Upper lobe of right lung (tissue), 1 donor: ENCODE measurements at regions not wholly inside any gene's neighbourhood (a gene's known extent, or its start where the extent isn't known, plus 50 kb on each side); places are given as distances from the start of the nearest gene placed in this dataset.

ENCODE experiments used
- ATAC-seq: fragments of 200-7000 bp; cut with Tn5 transposase; one replicate; pipeline ENCODE4 v1.9.1; 2020; ENCODE audit warnings: mild to moderate bottlenecking, moderate library complexity
- DNase-seq: peaks from one replicate; pipeline ENCODE4 v3.0.0-alpha.2; 2020
- H3K27ac ChIP-seq: fragments of 200-600 bp; one replicate; pipeline ENCODE4 v1.8.0; 2022
- H3K27me3 ChIP-seq: fragments of 200-600 bp; one replicate; pipeline ENCODE4 v1.8.0; 2022; ENCODE audit warnings: mild to moderate bottlenecking
- H3K36me3 ChIP-seq: fragments of 200-600 bp; one replicate; pipeline ENCODE4 v1.8.0; 2022
- H3K4me1 ChIP-seq: fragments of 200-600 bp; one replicate; pipeline ENCODE4 v1.8.0; 2022
- H3K4me3 ChIP-seq: fragments of 200-600 bp; one replicate; pipeline ENCODE4 v1.8.0; 2022; ENCODE audit warnings: mild to moderate bottlenecking
- H3K9me3 ChIP-seq: fragments of 200-600 bp; one replicate; pipeline ENCODE4 v1.8.0; 2022
- CTCF ChIP-seq: fragments of 200-600 bp; IDR thresholded peaks from one replicate; pipeline ENCODE4 v1.8.0; 2022; ENCODE audit warnings: antibody characterized with exemption
- intact Hi-C: fragments of 100-400 bp; cut with DNase I; formaldehyde crosslinking; loops from one replicate; pipeline ENCODE4 v1.11.0; 2022
- donor health status: DM: no; HTN: yes; CAD: no; lungs with severe emphysema.

- Histone ChIP-seq H3K27ac (no peak overlapping the region), H3K4me3 (no peak overlapping the region), H3K27me3 (no peaks in the 10 kb centered on the region), H3K9me3 (no peaks in the 10 kb centered on the region), H3K36me3 (no peaks in the 10 kb centered on the region), H3K4me1 (no peaks in the 10 kb centered on the region)
- ATAC-seq (no peak), DNase-seq (no peak)
- intact Hi-C loops: no loop called here
- TF ChIP-seq CTCF: no peak
Observed at GRCh38 chrY:15559169-15559568, 1034.8 kb downstream of the NLGN4Y start.

- no peaks in the 10 kb centered on the region for H3K4me1 ChIP-seq
- no peak overlapping the region for H3K4me3 ChIP-seq
- DNase-seq: no peak
- ATAC-seq: no peak
- intact Hi-C loops: no loop called here
- no peak for TF ChIP-seq CTCF
- H3K27ac ChIP-seq: no peak overlapping the region
- no peaks in the 10 kb centered on the region for H3K27me3 ChIP-seq
- H3K9me3 ChIP-seq: no peaks in the 10 kb centered on the region
- no peaks in the 10 kb centered on the region for H3K36me3 ChIP-seq
Observed at GRCh38 chrY:15560840-15561239, 1036.5 kb downstream of the NLGN4Y start.

GRCh38 chrY:15561501-15562289, 1037.4 kb downstream of the NLGN4Y start:
- Histone ChIP-seq H3K27ac (no peak overlapping the region), H3K27me3 (no peaks in the 10 kb centered on the region), H3K4me3 (no peak overlapping the region), H3K36me3 (no peaks in the 10 kb centered on the region), H3K9me3 (no peaks in the 10 kb centered on the region), H3K4me1 (no peaks in the 10 kb centered on the region)
- TF ChIP-seq CTCF: no peak
- ATAC-seq: no peak
- intact Hi-C loops: no loop called here
- DNase-seq: no peak

- no peaks in the 10 kb centered on the region for H3K27me3 ChIP-seq
- H3K36me3 ChIP-seq: no peaks in the 10 kb centered on the region
- H3K27ac ChIP-seq: no peak overlapping the region
- no peak for TF ChIP-seq CTCF
- H3K4me3 ChIP-seq: no peak overlapping the region
- intact Hi-C loops: no loop called here
- DNase-seq (no peak), ATAC-seq (no peak)
- H3K4me1 ChIP-seq: no peaks in the 10 kb centered on the region
- H3K9me3 ChIP-seq: no peaks in the 10 kb centered on the region
Observed at GRCh38 chrY:15577886-15578285, 1053.6 kb downstream of the NLGN4Y start.

GRCh38 chrY:15578761-15579160, 1054.4 kb downstream of the NLGN4Y start:
- ATAC-seq (no peak), DNase-seq (no peak)
- no peaks in the 10 kb centered on the region for H3K36me3 ChIP-seq
- intact Hi-C loops: no loop called here
- no peaks in the 10 kb centered on the region for H3K27me3 ChIP-seq
- H3K9me3 ChIP-seq: no peaks in the 10 kb centered on the region
- no peak overlapping the region for H3K4me3 ChIP-seq
- H3K4me1 ChIP-seq: no peaks in the 10 kb centered on the region
- TF ChIP-seq CTCF: no peak
- H3K27ac ChIP-seq: no peak overlapping the region

- Histone ChIP-seq H3K27me3 (no peaks in the 10 kb centered on the region), H3K27ac (no peak overlapping the region), H3K9me3 (no peaks in the 10 kb centered on the region), H3K36me3 (no peaks in the 10 kb centered on the region), H3K4me1 (no peaks in the 10 kb centered on the region), H3K4me3 (no peak overlapping the region)
- no peak for TF ChIP-seq CTCF
- ATAC-seq: no peak
- DNase-seq: no peak
- intact Hi-C loops: no loop called here
Observed at GRCh38 chrY:15579245-15579644, 1054.9 kb downstream of the NLGN4Y start.
